A673 (cell line): ENCODE measurements at regions not wholly inside any gene's neighbourhood (a gene's known extent, or its start where the extent isn't known, plus 50 kb on each side); places are given as distances from the start of the nearest gene placed in this dataset.

Source experiments
- BruUV-seq: library from RNA; stranded (reverse); fragments of 400-500 nt; replicated peaks from 2 replicates; lab custom pipeline; 2021; lab: Mats Ljungman, UMichigan
- CTCF ChIA-PET: fragments of 300-600 bp; sonication (Branson Sonifier 250); formaldehyde crosslinking; loops from one replicate; lab custom pipeline; 2022; ENCODE audit warnings: antibody characterized with exemption; lab: Charles Lee
- POLR2A ChIA-PET: fragments of 300-600 bp; sonication (Branson Sonifier 250); formaldehyde crosslinking; loops from one replicate; lab custom pipeline; 2022; ENCODE audit warnings: antibody characterized with exemption; ENCODE audit not compliant: low non-redundant PET; lab: Charles Lee
- DNase-seq: peaks from one replicate; pipeline ENCODE4 v3.0.0-alpha.2; 2015; ENCODE audit warnings: low spot score
- H3K27ac ChIP-seq: fragments of 200-600 bp; sonication (generic); 2 replicates; pipeline ENCODE4 v1.5.1; 2016; ENCODE audit warnings: mixed run types, low read depth, mild to moderate bottlenecking, mixed read lengths, antibody characterized with exemption, low read length; ENCODE audit not compliant: poor library complexity, severe bottlenecking
- H3K27me3 ChIP-seq: fragments of 200-600 bp; sonication (generic); replicated peaks from 2 replicates; pipeline ENCODE4 v1.6.1; 2017; ENCODE audit warnings: mixed run types, low read depth, mild to moderate bottlenecking, mixed read lengths, antibody characterized with exemption, low read length; ENCODE audit not compliant: insufficient read depth, poor library complexity
- H3K36me3 ChIP-seq: fragments of 200-600 bp; sonication (generic); 2 replicates; pipeline ENCODE4 v1.6.1; 2016; ENCODE audit warnings: mixed run types, mild to moderate bottlenecking, mixed read lengths, antibody characterized with exemption, low read length; ENCODE audit not compliant: insufficient read depth, poor library complexity, severe bottlenecking
- H3K4me1 ChIP-seq: fragments of 200-600 bp; sonication (generic); 2 replicates; pipeline ENCODE4 v1.6.1; 2017; ENCODE audit warnings: mixed run types, mild to moderate bottlenecking, mixed read lengths, antibody characterized with exemption, low read length; ENCODE audit not compliant: insufficient read depth, poor library complexity, severe bottlenecking
- H3K4me3 ChIP-seq: fragments of 200-600 bp; sonication (generic); 2 replicates; pipeline ENCODE4 v1.5.1; 2016; ENCODE audit warnings: low read depth, mixed run types, mild to moderate bottlenecking, mixed read lengths, low read length; ENCODE audit not compliant: poor library complexity, severe bottlenecking
- H3K9me3 ChIP-seq: fragments of 200-600 bp; sonication (generic); 2 replicates; pipeline ENCODE4 v1.6.1; 2016; ENCODE audit warnings: mixed run types, low read depth, mild to moderate bottlenecking, mixed read lengths, antibody characterized with exemption, low read length; ENCODE audit not compliant: poor library complexity, severe bottlenecking
- CTCF ChIP-seq: fragments of 300-800, 200-600 bp; sonication (generic); conservative IDR thresholded peaks from 2 replicates; pipeline ENCODE4 v1.5.1; 2017; ENCODE audit warnings: low read depth, mild to moderate bottlenecking, antibody characterized with exemption, low read length, moderate library complexity, mixed read lengths
- EZH2 ChIP-seq: fragments of 200-600 bp; sonication (generic); IDR thresholded peaks from 2 replicates; pipeline ENCODE4 v1.6.1; 2017; ENCODE audit warnings: borderline replicate concordance, low read depth, mild to moderate bottlenecking, mixed read lengths, antibody characterized with exemption, low read length; ENCODE audit not compliant: poor library complexity, severe bottlenecking
- intact Hi-C: fragments of 100-400 bp; cut with micrococcal nuclease; formaldehyde crosslinking; loops from one replicate; pipeline ENCODE4 v1.10.0; 2022; ENCODE audit not compliant: unreplicated experiment

- intact Hi-C loops = no loop called here
- Histone ChIP-seq H3K4me1 (peaks cover 6% of the 10 kb centered on the region), H3K9me3 (peaks cover 4% of the 10 kb centered on the region), H3K27ac (no peak overlapping the region), H3K27me3 (no peaks in the 10 kb centered on the region), H3K36me3 (no peaks in the 10 kb centered on the region), H3K4me3 (no peak overlapping the region)
- ChIA-PET CTCF (no interaction called here), POLR2A (interaction anchor here (0.6 kb wide), 1 partner anchor 245 kb away, joined by 3 read pairs; no protein-coding TSS in a partner anchor)
- TF ChIP-seq CTCF (no peak), EZH2 (no peak)
- no TSS peak for BruUV-seq
- DNase-seq = peak; percentile 60
Measured at GRCh38 chr6:147941143-147941542, 401.5 kb upstream of the SASH1 start.

DNA sequence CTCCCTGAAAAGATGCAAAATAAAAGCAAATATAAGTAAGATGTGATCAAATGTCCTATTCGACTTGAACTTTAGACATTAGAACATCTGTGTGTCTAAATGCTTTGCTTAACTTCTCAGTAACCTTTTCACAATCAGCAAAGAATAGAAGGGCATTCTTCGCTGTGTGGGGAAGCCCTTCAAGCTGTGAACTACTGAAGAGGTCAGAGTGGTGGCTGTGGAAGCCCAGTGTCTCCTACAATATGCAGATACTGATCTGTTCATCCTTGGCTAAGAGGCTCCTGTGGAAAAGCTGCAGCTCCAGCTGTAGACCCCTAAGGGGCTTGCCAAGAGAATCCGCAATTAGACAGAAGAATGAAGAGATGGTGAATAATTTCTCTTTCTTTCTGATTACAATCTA is 400.3 kb upstream of the SASH1 start:
- Histone ChIP-seq H3K27me3 (no peaks in the 10 kb centered on the region), H3K27ac (no peak overlapping the region), H3K4me3 (no peak overlapping the region), H3K4me1 (peaks cover 6% of the 10 kb centered on the region), H3K9me3 (peaks cover 4% of the 10 kb centered on the region), H3K36me3 (no peaks in the 10 kb centered on the region)
- BruUV-seq = no TSS peak
- TF ChIP-seq EZH2 (no peak), CTCF (no peak)
- ChIA-PET CTCF (no interaction called here), POLR2A (no interaction called here)
- intact Hi-C loops = no loop called here
- DNase-seq = no peak

GRCh38 chr6:147944122-147944521 is 398.5 kb upstream of the SASH1 start:
- ChIA-PET POLR2A (no interaction called here), CTCF (no interaction called here)
- H3K9me3 ChIP-seq = peaks cover 4% of the 10 kb centered on the region
- intact Hi-C loops = no loop called here
- no peaks in the 10 kb centered on the region for H3K27me3 ChIP-seq
- no peaks in the 10 kb centered on the region for H3K36me3 ChIP-seq
- no peak for DNase-seq
- no peak for TF ChIP-seq CTCF
- TF ChIP-seq EZH2 = no peak
- no TSS peak for BruUV-seq
- no peak overlapping the region for H3K27ac ChIP-seq
- H3K4me1 ChIP-seq = peaks cover 6% of the 10 kb centered on the region
- H3K4me3 ChIP-seq = no peak overlapping the region
